ENCODE measurements at regions not wholly inside any gene's neighbourhood (a gene's known extent, or its start where the extent isn't known, plus 50 kb on each side); places are given as distances from the start of the nearest gene placed in this dataset.
A peak's percentile ranks its signal among the peaks of the same experiment; 100 is the strongest.

GRCh38 chr4:166377578-166377977 is 504.5 kb downstream of the TLL1 start:
- no peak for DNase-seq

DNA sequence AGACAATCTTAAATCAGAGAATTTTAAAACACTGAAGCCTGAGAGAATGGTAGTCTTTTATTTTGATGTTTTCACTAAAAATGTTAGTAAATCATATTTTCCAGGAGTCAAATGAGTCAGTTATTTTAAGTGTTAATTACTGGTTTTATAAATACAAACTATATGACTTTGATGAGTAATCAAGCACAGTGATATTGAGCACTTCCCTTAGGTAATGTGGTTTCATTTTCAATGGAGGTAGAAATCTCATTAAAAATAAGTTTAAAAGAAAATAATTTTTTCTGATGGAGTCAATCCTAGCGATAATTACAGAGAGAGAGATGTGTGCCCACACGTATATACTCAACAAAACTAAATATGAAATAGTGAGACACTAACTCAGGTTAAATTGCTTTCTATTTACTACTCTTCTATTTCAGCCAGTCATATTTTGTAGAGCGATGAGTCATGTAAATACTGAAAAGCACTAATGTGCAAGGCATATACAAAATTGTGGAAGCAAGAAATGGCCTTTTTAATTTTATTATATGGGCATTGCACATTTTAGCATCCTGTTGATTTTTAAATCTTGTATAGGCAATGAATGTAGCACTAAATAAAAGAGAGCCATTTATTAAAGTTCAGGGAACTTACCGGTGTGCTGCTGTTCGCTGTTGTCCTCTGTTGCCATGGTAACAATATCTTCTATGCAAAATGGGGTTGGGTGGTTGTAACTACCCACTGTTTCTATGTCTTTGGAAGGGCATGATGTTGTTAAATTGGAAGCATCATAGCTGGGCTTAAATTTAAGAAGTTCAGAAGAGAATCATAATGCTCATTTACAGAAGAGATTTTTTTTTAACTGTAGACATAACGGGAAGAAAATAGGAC is 513.7 kb downstream of the TLL1 start:
- DNase-seq, result peak; percentile 43

- DNase-seq, result no peak
Observed at GRCh38 chr4:166391501-166391900, 518.5 kb downstream of the TLL1 start.

GRCh38 chr4:166399021-166399420 is 526.0 kb downstream of the TLL1 start:
- no peak for DNase-seq

DNA sequence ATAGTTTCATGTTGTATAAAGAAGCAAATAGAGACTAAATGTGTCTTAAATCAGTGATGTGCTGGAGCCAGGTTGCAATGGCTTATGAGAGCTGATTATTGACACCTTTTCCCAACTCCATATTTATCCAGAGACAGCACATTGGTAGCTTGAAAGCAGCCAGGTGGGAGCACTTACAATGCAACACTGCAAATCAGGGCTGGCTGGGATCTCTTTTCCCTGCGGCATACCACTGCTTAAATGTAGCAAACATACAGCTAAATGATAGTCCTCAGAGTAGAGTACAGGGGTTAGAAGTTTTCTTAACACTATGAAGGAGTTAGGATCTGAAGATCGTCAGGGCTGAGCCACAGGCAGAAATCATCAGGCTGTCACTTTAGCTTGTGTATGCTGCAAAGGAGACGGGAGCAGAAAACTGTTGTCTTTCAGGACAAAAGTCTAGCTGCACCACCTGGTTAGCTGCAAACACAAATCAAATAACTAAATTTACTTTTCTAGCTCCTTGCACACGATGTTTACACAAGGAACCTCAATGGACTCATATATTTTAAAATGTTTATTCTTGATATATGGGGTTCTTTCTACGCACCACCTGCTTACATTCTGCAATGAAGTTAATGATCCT is 527.3 kb downstream of the TLL1 start:
- DNase-seq, result peak; percentile 64

DNA sequence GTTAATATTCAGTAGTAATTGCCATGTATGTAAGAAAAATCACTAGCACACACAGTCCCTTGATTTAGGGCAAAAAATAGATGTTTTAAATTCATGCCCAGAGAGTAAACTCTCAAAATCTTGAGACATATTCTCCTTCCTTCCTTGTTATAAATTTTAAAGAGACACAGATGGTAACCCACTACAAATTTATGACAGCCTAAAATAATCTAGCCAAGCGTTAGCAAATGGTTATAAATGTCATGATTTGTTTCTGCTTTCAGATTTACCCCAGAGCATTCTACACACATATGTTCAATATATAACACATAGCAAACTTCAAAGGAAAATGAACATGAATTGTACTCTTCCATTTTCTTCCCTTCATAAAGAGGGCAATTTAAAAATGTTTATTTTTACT is 540.3 kb downstream of the TLL1 start:
- no peak for DNase-seq

DNA sequence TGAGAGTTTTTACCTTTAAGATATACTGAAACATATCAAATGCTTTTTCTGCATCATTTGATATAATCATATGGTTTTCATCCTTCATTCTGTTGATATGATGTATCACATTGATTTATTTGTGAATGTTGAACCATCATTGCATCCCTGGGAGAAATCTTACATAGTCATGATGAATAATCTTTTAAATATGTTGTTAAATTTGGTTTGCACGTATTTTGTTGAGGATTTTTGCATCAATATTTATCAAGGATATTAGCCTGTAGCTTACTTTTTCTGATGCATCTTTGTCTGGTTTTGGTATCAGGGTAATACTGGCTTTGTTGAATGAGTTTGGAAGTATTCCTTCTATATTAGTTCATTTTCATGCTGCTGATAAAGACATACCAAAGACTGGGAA is 541.4 kb downstream of the TLL1 start:
- DNase-seq, result no peak

GRCh38 chr4:166415749-166416148 is 542.7 kb downstream of the TLL1 start:
- DNase-seq, result no peak

DNA sequence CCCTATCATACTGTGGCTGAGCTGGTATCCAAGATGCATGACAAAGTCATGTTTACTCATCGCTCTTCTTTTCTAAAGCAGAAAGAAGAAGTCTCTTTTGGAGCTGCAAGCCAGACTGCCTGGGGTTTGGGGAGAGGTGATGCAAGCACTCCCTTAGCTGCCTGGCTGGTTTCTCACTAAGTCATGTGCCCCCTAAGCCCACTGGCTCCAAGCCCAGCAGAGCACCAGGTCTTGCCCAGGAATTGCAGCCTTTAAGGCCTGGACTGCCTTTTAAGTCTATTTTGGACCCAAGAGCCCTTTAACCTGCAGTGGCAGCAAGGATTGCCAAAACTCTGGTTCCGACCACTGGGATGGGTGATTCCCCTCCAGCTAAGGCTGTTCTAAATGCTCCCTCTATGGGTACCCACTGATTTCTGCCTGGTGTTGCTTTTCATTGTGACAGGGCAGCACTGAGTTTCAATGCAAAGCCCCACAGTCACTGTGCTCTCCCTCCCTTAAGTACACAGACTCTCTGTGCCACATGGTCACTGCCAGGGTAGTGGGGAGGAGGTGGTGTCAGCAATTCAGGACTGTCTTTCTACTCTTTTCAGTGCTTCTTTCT is 548.6 kb downstream of the TLL1 start:
- no peak for DNase-seq

GRCh38 chr4:166422475-166422874 is 549.4 kb downstream of the TLL1 start:
- DNase-seq, result no peak

DNA sequence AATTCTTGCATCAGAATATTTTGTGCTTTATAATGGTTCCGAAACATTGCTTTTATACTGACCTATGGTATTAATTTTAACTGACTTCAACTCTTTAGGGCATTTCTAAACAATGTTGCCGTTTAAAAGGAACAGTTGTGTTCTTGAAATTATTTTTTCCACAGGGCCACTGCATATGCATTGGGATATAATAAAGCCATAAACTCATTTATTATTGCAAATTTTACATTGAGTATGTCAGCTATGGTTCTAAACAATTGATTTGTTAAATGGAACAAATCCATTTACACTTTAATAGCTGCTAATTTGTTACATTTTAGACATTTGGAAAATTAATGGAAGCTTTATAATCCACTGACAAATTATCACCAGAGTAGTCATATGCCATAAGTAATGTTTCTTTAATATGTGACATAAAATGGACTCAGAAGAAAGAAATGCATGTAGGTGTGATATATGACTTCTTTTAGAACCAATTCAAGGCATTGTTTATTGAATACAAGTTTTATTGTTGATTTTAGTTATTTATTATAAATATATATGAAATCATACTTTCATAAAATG is 553.3 kb downstream of the TLL1 start:
- no peak for DNase-seq

DNA sequence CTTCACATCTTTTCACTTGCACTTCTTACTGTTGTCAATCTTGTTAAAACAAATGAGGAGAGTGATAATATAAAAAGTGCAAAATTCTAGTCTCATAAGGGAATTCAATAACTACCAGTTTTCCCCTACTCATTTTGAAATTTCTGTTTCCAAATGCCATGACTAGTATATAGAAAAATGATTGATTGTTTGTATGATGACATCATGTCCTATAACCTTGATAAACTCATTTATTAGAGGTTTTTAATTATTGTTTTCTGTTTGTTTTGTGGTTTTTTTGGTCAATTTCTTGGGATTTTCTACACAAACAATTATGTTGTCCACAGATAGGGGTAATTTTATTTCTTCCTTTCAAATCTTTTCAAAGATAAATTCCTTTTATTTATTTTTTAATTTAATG is 559.1 kb downstream of the TLL1 start:
- no peak for DNase-seq

- DNase-seq, result no peak
Observed at GRCh38 chr4:166432842-166433241, 559.8 kb downstream of the TLL1 start.

- DNase-seq, result no peak
Observed at GRCh38 chr4:166435449-166435848, 562.4 kb downstream of the TLL1 start.

- no peak for DNase-seq
Observed at GRCh38 chr4:166458756-166459155, 585.7 kb downstream of the TLL1 start.

- no peak for DNase-seq
Observed at GRCh38 chr4:166459621-166460020, 586.6 kb downstream of the TLL1 start.

DNA sequence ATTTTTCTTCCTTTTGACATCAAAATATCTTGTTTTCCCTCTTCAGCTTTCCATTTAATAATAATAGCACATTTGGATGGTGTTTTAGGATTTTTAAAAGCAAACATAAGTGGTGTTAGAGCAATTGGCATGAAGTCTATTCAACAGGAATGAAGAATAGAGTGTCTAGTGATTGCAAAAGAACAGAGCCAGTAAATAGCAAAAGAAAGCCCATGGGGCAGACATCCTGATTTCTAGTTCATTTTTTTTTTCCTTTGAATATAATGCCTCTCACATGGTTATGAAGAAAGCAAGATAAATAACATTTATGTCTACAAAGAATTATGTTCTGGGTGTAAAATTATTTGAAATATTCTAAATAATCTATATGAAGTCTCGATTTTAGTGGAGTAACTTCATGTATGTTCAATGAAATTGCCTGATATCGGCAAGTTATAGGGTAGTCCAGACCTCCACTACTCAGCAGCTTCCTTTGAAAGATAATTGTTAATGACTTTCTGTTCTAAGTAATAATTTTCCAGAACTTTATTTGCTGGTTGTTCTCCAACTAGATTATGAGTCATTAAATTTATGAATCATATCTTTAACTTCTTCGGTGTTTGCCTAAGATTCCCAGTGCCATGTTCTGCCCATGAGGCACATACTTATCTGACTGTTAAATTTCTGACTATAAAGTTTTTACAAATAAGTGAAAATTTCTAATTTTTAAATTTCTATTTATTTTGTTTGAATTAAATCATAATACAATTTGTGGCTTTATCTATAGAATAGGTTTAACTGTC is 587.9 kb downstream of the TLL1 start:
- no peak for DNase-seq

- no peak for DNase-seq
Observed at GRCh38 chr4:166481055-166481454, 608.0 kb downstream of the TLL1 start.

DNA sequence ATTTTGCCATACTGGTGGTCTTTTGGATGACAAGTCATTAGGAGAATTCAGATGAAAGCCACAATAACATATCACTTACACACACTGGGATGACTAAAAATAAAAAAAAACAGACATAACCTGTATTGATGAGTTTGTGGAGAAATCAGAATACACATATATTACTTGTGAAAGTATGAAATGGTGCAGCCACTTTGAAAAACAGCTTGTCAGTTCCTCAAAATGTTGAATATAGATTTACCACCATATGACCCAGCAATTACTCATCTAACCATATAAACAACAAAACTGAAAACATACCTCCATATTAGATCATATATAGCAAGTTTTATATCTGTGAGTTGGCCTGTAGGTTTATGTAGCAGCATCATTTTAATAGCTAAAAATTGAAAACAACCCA is 608.7 kb downstream of the TLL1 start:
- DNase-seq, result no peak

GRCh38 chr4:166482758-166483157 is 609.7 kb downstream of the TLL1 start:
- no peak for DNase-seq

DNA sequence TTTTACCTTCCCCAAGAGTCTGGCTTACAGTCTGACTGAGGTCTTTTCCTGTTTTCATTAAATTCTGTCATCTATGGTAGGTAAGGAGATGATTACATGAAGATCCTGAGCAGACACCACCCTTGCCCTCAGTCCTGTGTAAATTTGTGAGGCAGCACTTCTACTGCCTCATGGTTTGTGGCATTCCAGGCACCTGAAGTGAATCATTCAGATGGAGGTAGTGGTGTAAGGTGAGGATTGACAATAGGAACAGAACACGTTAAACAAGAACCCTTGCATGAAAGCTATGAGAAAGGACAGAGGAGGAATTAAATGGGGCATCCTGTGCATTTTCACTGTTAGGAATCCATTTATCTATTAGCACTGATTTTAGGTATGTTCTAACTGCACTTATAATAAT is 618.6 kb downstream of the TLL1 start:
- no peak for DNase-seq

DNA sequence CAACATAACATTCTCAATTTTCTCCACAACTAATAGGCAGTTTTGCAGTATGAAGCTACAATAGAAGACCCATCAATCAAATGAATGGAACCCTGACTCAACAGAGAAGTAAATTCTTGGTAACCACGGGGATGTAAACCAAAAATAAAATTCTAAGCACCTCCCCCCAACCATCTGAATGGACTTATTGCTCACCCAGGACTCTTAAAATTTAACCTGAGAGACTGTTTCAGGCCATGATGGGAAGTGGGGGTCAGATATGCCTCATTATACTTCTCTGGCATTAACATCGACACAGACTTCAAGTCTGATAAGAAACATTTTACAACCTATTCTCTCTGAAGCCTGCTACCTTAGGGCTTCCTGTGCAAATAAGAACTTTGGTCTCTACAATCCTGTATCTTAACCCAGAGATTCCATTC is 620.9 kb downstream of the TLL1 start:
- DNase-seq, result no peak

DNA sequence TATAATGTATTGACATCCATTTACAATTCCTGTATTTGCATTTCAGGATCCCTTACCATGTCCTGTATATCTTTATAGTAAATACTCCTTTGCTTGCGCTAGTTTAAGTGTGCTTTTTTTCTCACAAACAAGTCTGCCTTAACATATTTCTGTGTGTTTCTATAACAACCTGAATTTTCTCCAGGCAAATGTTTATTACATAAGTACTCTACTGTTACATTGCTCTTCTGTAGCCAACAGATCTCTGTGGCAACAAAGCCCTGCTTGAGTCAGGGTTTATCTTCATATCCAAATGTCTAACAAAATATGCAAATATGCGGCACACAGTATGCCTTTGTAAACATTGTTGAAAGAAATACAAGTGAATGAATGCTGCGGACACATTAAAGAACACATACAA is 625.5 kb downstream of the TLL1 start:
- DNase-seq, result no peak
